ENCODE measurements at regions not wholly inside any gene's neighbourhood (a gene's known extent, or its start where the extent isn't known, plus 50 kb on each side); places are given as distances from the start of the nearest gene placed in this dataset.

DNA sequence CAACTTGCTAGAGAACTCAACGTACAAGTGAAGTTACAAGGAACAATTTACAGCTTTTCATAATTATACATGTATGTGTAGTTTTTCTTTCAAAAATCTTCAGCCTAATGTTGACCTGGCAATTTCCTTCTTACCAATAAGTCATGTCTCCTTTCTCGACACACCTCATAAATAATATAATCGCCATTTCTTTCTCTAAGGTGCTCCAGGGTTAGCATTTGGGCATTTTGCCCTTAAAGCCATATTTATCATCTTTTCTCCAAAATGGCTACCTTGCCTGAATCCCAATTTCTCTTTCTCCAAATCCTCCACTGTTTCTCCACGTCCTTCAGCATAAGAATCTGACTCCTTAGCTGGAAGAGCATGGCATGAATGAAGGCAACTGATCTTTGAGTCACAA lies 50.3 kb upstream of the RAB27B start:
- no peak overlapping the region for H3K27ac ChIP-seq (ENCODE audit: low read depth in 1 of 2, low read length in 2 of 2)
- no peak overlapping the region for H3K4me2 ChIP-seq (replicated peaks; ENCODE audit: extremely low read depth, low read length, poor library complexity, severe bottlenecking)
- no peaks in the 10 kb centered on the region for H4K20me1 ChIP-seq (ENCODE audit: insufficient read depth, low read length)
- H2AFZ ChIP-seq (ENCODE audit: insufficient read depth, low read depth, low read length, poor library complexity, severe bottlenecking), result no peak overlapping the region
- Mint-ChIP-seq H3K27me3 (ENCODE audit: low read depth in 3 of 3) (peaks cover 0 to 11% (median 3%) of the 10 kb centered on the region in 3 donors), H3K36me3 (no peaks in the 10 kb centered on the region), H3K4me1 (peaks cover 8% of the 10 kb centered on the region), H3K4me3 (no peak overlapping the region), H3K9me3 (peaks cover 0 to 9% (median 5%) of the 10 kb centered on the region in 7 donors), H3K27ac (no peak overlapping the region)
- TF ChIP-seq, protein P1, sequence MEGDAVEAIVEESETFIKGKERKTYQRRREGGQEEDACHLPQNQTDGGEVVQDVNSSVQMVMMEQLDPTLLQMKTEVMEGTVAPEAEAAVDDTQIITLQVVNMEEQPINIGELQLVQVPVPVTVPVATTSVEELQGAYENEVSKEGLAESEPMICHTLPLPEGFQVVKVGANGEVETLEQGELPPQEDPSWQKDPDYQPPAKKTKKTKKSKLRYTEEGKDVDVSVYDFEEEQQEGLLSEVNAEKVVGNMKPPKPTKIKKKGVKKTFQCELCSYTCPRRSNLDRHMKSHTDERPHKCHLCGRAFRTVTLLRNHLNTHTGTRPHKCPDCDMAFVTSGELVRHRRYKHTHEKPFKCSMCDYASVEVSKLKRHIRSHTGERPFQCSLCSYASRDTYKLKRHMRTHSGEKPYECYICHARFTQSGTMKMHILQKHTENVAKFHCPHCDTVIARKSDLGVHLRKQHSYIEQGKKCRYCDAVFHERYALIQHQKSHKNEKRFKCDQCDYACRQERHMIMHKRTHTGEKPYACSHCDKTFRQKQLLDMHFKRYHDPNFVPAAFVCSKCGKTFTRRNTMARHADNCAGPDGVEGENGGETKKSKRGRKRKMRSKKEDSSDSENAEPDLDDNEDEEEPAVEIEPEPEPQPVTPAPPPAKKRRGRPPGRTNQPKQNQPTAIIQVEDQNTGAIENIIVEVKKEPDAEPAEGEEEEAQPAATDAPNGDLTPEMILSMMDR (IDR thresholded peaks at IDR 0.05), result no peak
- 90% methylated on average over 2 of the region's 4 CpGs for WGBS (ENCODE audit: insufficient coverage)
- no peaks in the 10 kb centered on the region for H3K79me2 ChIP-seq (ENCODE audit: insufficient read depth, low read length)
- H3K9ac ChIP-seq (ENCODE audit: insufficient read depth, low read length, poor library complexity, severe bottlenecking), result no peak overlapping the region
- H3K4me3 ChIP-seq (replicated peaks in 1 of 3; ENCODE audit: low read depth in 2 of 3, low read length in 3 of 3), result no peak overlapping the region
- no peaks in the 10 kb centered on the region for H3K36me3 ChIP-seq (replicated peaks in 1 of 2; ENCODE audit: control insufficient read depth in 1 of 2, insufficient read depth in 2 of 2, low read length in 2 of 2)
- intact Hi-C loops (cut with micrococcal nuclease), result no loop called here
- no peaks in the 10 kb centered on the region for H3K9me3 ChIP-seq (replicated peaks in 1 of 2; ENCODE audit: control insufficient read depth in 1 of 2, insufficient read depth in 1 of 2, low read length in 2 of 2)
- DNase-seq, result no peak
- peaks cover 0 to 8% of the 10 kb centered on the region in 2 donors for H3K4me1 ChIP-seq (ENCODE audit: control insufficient read depth in 1 of 2, insufficient read depth in 2 of 2, low read length in 2 of 2)
- peaks cover 0 to 2% of the 10 kb centered on the region in 2 donors for H3K27me3 ChIP-seq (ENCODE audit: control insufficient read depth in 2 of 2, insufficient read depth in 2 of 2, low read length in 2 of 2)
